ENCODE measurements at regions not wholly inside any gene's neighbourhood (a gene's known extent, or its start where the extent isn't known, plus 50 kb on each side); places are given as distances from the start of the nearest gene placed in this dataset.

DNA sequence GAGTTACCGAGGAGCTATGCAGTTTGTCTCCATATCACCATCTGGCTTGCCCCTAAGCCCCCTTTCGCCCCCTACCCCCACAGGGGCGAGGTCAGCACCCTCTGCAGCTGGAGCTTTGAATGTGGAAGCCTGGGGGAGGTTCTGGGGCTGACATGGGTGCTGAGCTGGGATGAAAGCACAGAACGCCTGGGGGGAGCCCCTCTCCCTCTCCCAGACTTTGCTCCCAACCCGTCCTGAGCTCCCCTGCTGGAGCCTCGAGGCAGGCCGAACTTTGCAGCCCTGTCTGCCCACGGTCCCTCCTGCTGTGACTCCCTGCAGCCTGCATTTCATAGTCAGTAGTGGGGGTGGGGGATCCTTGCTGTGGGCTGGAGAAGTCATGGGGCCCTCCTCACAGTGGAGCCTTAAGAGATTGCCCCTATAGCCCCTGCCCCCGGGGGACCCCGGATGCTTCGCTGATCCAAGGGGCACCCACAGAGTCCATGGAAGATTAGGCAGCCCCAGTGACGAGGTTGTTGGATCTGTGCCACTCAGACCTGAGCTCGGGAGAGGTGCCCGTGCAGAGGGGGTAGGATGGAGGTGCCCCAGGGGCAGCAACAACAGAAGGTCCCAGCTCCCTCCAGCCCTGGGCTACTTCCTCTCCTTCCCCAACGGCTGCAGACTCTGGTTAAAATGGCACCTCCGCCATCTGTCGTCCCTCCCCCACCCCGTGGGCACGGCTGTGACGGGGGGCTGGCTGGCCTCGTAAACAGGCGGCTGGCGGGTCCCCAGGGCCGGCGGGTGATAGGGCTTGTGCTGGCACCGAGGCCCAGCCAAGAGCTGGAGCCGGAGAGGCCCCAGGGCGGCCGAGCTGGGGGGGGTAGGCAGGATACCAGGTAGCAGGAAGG, 162.0 kb downstream of the C9orf50 start:
- peak overlapping the region; percentile 78 for H3K9ac ChIP-seq (ENCODE audit: insufficient read length, low read depth)
- peaks cover 41% of the 10 kb centered on the region for H3K4me1 ChIP-seq (ENCODE audit: insufficient read depth, insufficient read length)
- H3K4me3 ChIP-seq (ENCODE audit: insufficient read length, low read depth): peak overlapping the region; percentile 17
- no peaks in the 10 kb centered on the region for H3K9me3 ChIP-seq (ENCODE audit: insufficient read depth, low read length)
- no peak for DNase-seq (ENCODE audit: low read depth, low spot score)
- peaks cover 3% of the 10 kb centered on the region for H3K27me3 ChIP-seq (ENCODE audit: insufficient read depth, insufficient read length)
- no peaks in the 10 kb centered on the region for H3K36me3 ChIP-seq (ENCODE audit: insufficient read depth, insufficient read length, low read length)
- TF ChIP-seq YY1 (IDR thresholded peaks at IDR 0.05; ENCODE audit: insufficient read depth, insufficient read length) (no peak), SUZ12 (IDR thresholded peaks at IDR 0.05; ENCODE audit: extremely low read depth, insufficient read depth, insufficient read length) (no peak), ZNF274 (IDR thresholded peaks at IDR 0.05; ENCODE audit: low read depth, low read length) (no peak)

DNA sequence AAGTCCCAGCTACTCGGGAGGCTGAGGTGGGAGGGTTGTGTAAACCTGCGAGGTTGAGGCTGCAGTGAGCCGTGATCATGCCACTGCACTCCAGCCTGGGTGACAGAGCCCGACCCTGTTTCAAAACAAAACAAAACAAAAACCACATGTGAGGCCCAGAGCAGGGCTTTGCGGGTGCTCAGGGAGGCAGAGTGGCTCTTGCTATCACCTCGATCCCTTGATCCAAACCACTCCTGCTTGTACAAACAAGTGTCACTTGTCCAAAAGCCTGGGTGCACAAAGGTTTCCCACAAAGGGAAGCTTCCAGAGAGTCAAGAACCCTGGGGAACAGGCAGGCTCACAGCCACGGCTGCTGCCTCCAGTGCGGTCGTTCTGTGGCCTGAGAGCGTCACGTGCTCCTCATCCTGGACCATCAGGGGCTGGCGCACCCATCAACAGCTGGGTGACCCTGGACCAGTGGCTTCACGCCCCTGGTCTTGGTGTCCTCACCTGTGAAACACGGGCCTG, 162.7 kb downstream of the C9orf50 start:
- no peak for TF ChIP-seq YY1 (IDR thresholded peaks at IDR 0.05; ENCODE audit: insufficient read depth, insufficient read length)
- TF ChIP-seq SUZ12 (IDR thresholded peaks at IDR 0.05; ENCODE audit: extremely low read depth, insufficient read depth, insufficient read length): no peak
- TF ChIP-seq ZNF274 (IDR thresholded peaks at IDR 0.05; ENCODE audit: low read depth, low read length): no peak
- DNase-seq (ENCODE audit: low read depth, low spot score): no peak
- peak overlapping the region; percentile 15 for H3K9ac ChIP-seq (ENCODE audit: insufficient read length, low read depth)
- H3K27me3 ChIP-seq (ENCODE audit: insufficient read depth, insufficient read length): peaks cover 3% of the 10 kb centered on the region
- H3K4me3 ChIP-seq (ENCODE audit: insufficient read length, low read depth): no peak overlapping the region
- H3K9me3 ChIP-seq (ENCODE audit: insufficient read depth, low read length): no peaks in the 10 kb centered on the region
- H3K4me1 ChIP-seq (ENCODE audit: insufficient read depth, insufficient read length): peaks cover 38% of the 10 kb centered on the region
- no peaks in the 10 kb centered on the region for H3K36me3 ChIP-seq (ENCODE audit: insufficient read depth, insufficient read length, low read length)

DNA sequence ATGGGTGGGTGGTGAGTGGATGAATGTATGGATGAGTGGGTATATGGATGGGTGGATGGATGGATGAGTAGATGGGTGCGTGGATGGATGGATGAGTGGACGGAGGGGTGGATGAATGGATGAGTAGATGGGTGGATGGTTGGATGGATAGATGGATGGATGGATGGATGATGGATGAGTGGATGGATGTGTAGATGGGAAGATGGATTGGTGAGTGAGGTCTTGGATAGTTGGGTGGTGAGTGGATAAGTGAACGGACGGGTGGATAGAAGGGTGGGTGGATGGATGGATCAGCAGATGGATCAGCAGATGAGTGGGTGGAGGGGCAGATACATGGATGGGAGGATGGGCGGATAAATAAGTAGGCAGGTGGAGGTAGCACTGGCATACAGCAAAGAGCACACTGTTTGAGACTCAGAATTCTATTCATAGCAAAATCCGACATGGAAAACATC, 163.5 kb downstream of the C9orf50 start:
- H3K36me3 ChIP-seq (ENCODE audit: insufficient read depth, insufficient read length, low read length): no peaks in the 10 kb centered on the region
- H3K4me3 ChIP-seq (ENCODE audit: insufficient read length, low read depth): no peak overlapping the region

DNA sequence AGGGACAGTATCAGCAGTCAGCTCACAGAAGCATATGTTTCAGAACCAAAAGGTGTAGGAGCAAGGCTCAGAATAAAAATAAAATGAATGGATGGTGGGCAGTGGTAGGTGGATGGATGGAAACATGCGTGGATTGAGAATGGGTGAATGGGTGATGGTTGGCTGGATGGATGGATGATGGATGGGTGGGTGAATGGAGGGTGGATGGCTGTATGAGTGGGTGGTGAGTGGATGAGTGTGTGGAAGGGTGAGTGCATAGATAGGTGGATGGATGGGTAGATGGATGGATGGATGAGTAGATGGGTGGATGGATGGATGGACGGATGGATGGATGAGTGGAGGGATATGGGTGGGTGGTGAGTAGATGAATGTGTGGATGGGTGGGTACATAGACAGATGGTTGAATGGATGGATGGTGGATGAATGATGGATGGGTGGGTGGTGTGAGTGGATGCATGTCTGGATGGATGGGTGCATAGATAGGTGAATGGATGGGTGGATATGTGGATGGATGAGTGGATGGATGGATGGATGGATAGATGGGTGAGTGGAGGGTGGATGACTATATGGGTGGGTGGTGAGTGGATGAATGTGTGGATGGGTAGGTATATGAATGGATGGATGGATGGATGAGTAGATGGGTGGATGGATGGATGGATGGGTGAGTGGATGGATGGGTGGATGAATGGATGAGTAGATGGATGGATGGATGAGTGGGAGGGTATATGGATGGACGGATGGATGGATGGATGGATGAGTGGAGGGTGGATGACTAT, 164.2 kb downstream of the C9orf50 start:
- no peak overlapping the region for H3K4me3 ChIP-seq (ENCODE audit: insufficient read length, low read depth)
- DNase-seq (ENCODE audit: low read depth, low spot score): no peak
- TF ChIP-seq YY1 (IDR thresholded peaks at IDR 0.05; ENCODE audit: insufficient read depth, insufficient read length) (no peak), SUZ12 (IDR thresholded peaks at IDR 0.05; ENCODE audit: extremely low read depth, insufficient read depth, insufficient read length) (no peak), ZNF274 (IDR thresholded peaks at IDR 0.05; ENCODE audit: low read depth, low read length) (no peak)
- H3K4me1 ChIP-seq (ENCODE audit: insufficient read depth, insufficient read length): peaks cover 38% of the 10 kb centered on the region
- peaks cover 3% of the 10 kb centered on the region for H3K27me3 ChIP-seq (ENCODE audit: insufficient read depth, insufficient read length)
- H3K9me3 ChIP-seq (ENCODE audit: insufficient read depth, low read length): no peaks in the 10 kb centered on the region
- no peak overlapping the region for H3K9ac ChIP-seq (ENCODE audit: insufficient read length, low read depth)
- H3K36me3 ChIP-seq (ENCODE audit: insufficient read depth, insufficient read length, low read length): no peaks in the 10 kb centered on the region

More for the DNA sequence above, 163.5 kb downstream of the C9orf50 start:
- H3K4me1 ChIP-seq (ENCODE audit: insufficient read depth, insufficient read length): peaks cover 36% of the 10 kb centered on the region
- no peak for DNase-seq (ENCODE audit: low read depth, low spot score)
- TF ChIP-seq ZNF274 (IDR thresholded peaks at IDR 0.05; ENCODE audit: low read depth, low read length) (no peak; the same call in 1 of the 2 replicates), YY1 (IDR thresholded peaks at IDR 0.05; ENCODE audit: insufficient read depth, insufficient read length) (no peak), SUZ12 (IDR thresholded peaks at IDR 0.05; ENCODE audit: extremely low read depth, insufficient read depth, insufficient read length) (no peak)
- no peak overlapping the region for H3K9ac ChIP-seq (ENCODE audit: insufficient read length, low read depth)
- H3K9me3 ChIP-seq (ENCODE audit: insufficient read depth, low read length): no peaks in the 10 kb centered on the region
- H3K27me3 ChIP-seq (ENCODE audit: insufficient read depth, insufficient read length): peaks cover 3% of the 10 kb centered on the region

DNA sequence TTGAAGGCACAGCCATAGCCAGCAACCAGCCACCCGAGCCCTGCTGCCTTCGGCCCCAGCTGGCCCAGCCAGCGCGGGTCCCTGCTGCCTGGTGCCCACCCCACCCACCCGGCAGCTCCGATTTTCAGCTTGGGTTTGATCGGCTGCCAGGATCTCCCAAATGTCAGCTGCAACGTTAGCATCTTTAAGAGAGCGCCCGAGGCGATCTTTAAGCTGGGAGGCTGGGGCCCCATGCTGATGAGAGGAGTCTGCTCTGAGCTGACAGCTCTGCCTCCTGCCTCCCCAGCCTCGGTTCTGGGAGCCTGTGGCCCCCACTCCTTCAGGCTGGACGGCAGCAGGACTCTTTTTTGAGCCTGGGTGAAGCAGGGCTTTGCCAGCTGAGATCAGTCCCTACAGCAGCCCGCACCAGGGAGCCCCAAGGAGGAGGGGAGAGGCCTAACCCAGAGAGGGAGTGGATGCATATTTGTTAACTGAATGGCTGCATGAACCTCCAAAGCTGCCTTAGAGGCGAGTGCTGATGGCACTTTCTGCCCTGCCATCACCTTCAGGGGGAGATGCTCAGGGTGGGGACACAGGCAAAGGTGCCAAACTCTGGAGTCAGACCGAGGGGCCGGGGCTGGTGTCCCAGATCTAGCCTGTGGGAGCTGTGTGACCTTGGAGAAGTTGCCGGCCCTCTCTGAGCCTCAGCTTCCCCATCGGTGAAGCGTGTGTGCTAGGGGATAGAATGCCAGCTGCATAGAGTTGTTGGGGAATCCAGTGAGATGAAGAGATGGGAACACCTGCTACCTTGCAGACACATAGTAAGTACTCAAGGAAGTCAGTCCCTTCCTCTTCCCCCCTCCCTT, 165.5 kb downstream of the C9orf50 start:
- DNase-seq (ENCODE audit: low read depth, low spot score): peak; percentile 42
- H3K36me3 ChIP-seq (ENCODE audit: insufficient read depth, insufficient read length, low read length): no peaks in the 10 kb centered on the region
- no peaks in the 10 kb centered on the region for H3K9me3 ChIP-seq (ENCODE audit: insufficient read depth, low read length)
- no peak overlapping the region for H3K4me3 ChIP-seq (ENCODE audit: insufficient read length, low read depth)
- TF ChIP-seq SUZ12 (IDR thresholded peaks at IDR 0.05; ENCODE audit: extremely low read depth, insufficient read depth, insufficient read length) (no peak), ZNF274 (IDR thresholded peaks at IDR 0.05; ENCODE audit: low read depth, low read length) (no peak), YY1 (IDR thresholded peaks at IDR 0.05; ENCODE audit: insufficient read depth, insufficient read length) (no peak)
- H3K9ac ChIP-seq (ENCODE audit: insufficient read length, low read depth): peak overlapping the region; percentile 44
- peaks cover 38% of the 10 kb centered on the region for H3K4me1 ChIP-seq (ENCODE audit: insufficient read depth, insufficient read length)
- H3K27me3 ChIP-seq (ENCODE audit: insufficient read depth, insufficient read length): peaks cover 3% of the 10 kb centered on the region

DNA sequence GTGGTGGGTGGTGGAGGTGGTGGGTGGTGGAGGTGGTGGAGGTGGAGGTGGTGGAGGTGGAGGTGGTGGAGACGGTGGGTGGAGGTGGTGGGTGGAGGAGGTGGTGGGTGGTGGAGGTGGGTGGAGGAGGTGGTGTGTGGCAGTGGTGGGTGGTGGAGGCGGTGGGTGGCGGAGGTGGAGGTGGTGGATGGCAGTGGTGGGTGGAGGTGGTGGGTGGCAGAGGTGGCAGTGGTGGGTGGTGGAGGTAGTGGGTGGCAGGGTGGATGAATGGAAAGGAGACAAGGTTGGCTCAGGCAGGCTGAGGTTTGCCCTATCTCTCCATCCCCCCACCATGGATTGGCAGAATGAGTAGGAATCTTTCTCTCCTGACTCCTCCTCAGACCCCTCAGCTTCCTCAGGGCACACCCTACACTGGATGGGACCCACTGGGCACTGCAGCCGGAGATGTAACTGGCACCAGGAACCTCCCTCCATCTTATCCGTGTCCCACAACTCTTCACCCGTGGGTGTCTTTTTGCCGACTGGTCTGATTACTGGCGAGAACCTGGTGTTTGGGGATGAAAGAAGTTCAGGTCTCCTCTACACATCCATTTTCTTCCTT, 166.3 kb downstream of the C9orf50 start:
- H3K4me3 ChIP-seq (ENCODE audit: insufficient read length, low read depth): no peak overlapping the region
- H3K27me3 ChIP-seq (ENCODE audit: insufficient read depth, insufficient read length): peaks cover 3% of the 10 kb centered on the region
- DNase-seq (ENCODE audit: low read depth, low spot score): no peak
- H3K9ac ChIP-seq (ENCODE audit: insufficient read length, low read depth): peak overlapping the region; percentile 44
- no peaks in the 10 kb centered on the region for H3K9me3 ChIP-seq (ENCODE audit: insufficient read depth, low read length)
- peaks cover 34% of the 10 kb centered on the region for H3K4me1 ChIP-seq (ENCODE audit: insufficient read depth, insufficient read length)
- TF ChIP-seq SUZ12 (IDR thresholded peaks at IDR 0.05; ENCODE audit: extremely low read depth, insufficient read depth, insufficient read length): no peak
- TF ChIP-seq ZNF274 (IDR thresholded peaks at IDR 0.05; ENCODE audit: low read depth, low read length): no peak
- no peaks in the 10 kb centered on the region for H3K36me3 ChIP-seq (ENCODE audit: insufficient read depth, insufficient read length, low read length)
